Skeletal muscle satellite cell (primary cell): ENCODE measurements at regions not wholly inside any gene's neighbourhood (a gene's known extent, or its start where the extent isn't known, plus 50 kb on each side); places are given as distances from the start of the nearest gene placed in this dataset.
"Not testable (repeated sequence)": the region's sequence is repeated elsewhere in the genome, so short reads cannot be mapped to it uniquely, and the experiment has no call there.

Experiments used
- H3K27me3 ChIP-seq: 2 replicates; pipeline ENCODE4 v1.7.0; 2013; ENCODE audit warnings: low read length; ENCODE audit not compliant: control insufficient read depth, insufficient read depth
- H3K36me3 ChIP-seq: 2 replicates; pipeline ENCODE4 v1.7.0; 2013; ENCODE audit warnings: mild to moderate bottlenecking, control low read depth, low read length; ENCODE audit not compliant: insufficient read depth
- H3K4me1 ChIP-seq: 2 replicates; pipeline ENCODE4 v1.7.0; 2013; ENCODE audit warnings: low read length; ENCODE audit not compliant: control insufficient read depth, insufficient read depth
- H3K4me2 ChIP-seq: 2 replicates; pipeline ENCODE4 v1.7.0; 2013; ENCODE audit warnings: mild to moderate bottlenecking, low read length
- H3K4me3 ChIP-seq: 2 replicates; pipeline ENCODE4 v1.7.0; 2013; ENCODE audit warnings: low read length
- H3K9ac ChIP-seq: 2 replicates; pipeline ENCODE4 v1.7.0; 2013; ENCODE audit warnings: mild to moderate bottlenecking, low read depth, low read length, moderate library complexity
- H3K9me3 ChIP-seq: replicated peaks from 2 replicates; pipeline ENCODE4 v1.7.0; 2013; ENCODE audit warnings: mild to moderate bottlenecking, control low read depth, low read length

- Histone ChIP-seq H3K4me3 (no peak overlapping the region), H3K9me3 (no peaks in the 10 kb centered on the region), H3K27me3 (no peaks in the 10 kb centered on the region), H3K9ac (no peak overlapping the region), H3K4me2 (no peak overlapping the region), H3K4me1 (peaks cover 42% of the 10 kb centered on the region), H3K36me3 (no peaks in the 10 kb centered on the region)
These were observed 161.7 kb upstream of the MAMLD1 start for GRCh38 chrX:150201391-150201790.

- no peaks in the 10 kb centered on the region for H3K27me3 ChIP-seq
- H3K4me1 ChIP-seq: peaks cover 42% of the 10 kb centered on the region
These were observed 161.3 kb upstream of the MAMLD1 start for GRCh38 chrX:150201841-150202240.

GRCh38 chrX:150202641-150203247 is 160.4 kb upstream of the MAMLD1 start:
- Histone ChIP-seq H3K36me3 (no peaks in the 10 kb centered on the region), H3K9me3 (no peaks in the 10 kb centered on the region), H3K9ac (no peak overlapping the region), H3K4me1 (peaks cover 42% of the 10 kb centered on the region), H3K4me2 (no peak overlapping the region), H3K4me3 (no peak overlapping the region), H3K27me3 (no peaks in the 10 kb centered on the region)

More at GRCh38 chrX:150201841-150202240, 161.3 kb upstream of the MAMLD1 start:
- no peak overlapping the region for H3K4me2 ChIP-seq
- H3K9me3 ChIP-seq: no peaks in the 10 kb centered on the region
- H3K36me3 ChIP-seq: no peaks in the 10 kb centered on the region
- no peak overlapping the region for H3K9ac ChIP-seq
- H3K4me3 ChIP-seq: no peak overlapping the region

GRCh38 chrX:150203248-150203645 is 159.9 kb upstream of the MAMLD1 start:
- H3K9me3 ChIP-seq: no peaks in the 10 kb centered on the region
- H3K4me2 ChIP-seq: no peak overlapping the region
- peaks cover 42% of the 10 kb centered on the region for H3K4me1 ChIP-seq
- no peak overlapping the region for H3K9ac ChIP-seq
- H3K4me3 ChIP-seq: no peak overlapping the region
- H3K36me3 ChIP-seq: no peaks in the 10 kb centered on the region
- no peaks in the 10 kb centered on the region for H3K27me3 ChIP-seq

GRCh38 chrX:150205011-150205410 is 158.1 kb upstream of the MAMLD1 start:
- no peaks in the 10 kb centered on the region for H3K36me3 ChIP-seq
- H3K4me3 ChIP-seq: no peak overlapping the region
- no peaks in the 10 kb centered on the region for H3K9me3 ChIP-seq
- peak overlapping the region; percentile 2 for H3K4me2 ChIP-seq
- no peak overlapping the region for H3K9ac ChIP-seq
- H3K27me3 ChIP-seq: no peaks in the 10 kb centered on the region
- H3K4me1 ChIP-seq: peaks cover 25% of the 10 kb centered on the region

- H3K27me3 ChIP-seq: no peaks in the 10 kb centered on the region
- H3K36me3 ChIP-seq: no peaks in the 10 kb centered on the region
- no peak overlapping the region for H3K4me2 ChIP-seq
- peaks cover 17% of the 10 kb centered on the region for H3K4me1 ChIP-seq
- H3K9ac ChIP-seq: no peak overlapping the region
- no peak overlapping the region for H3K4me3 ChIP-seq
- H3K9me3 ChIP-seq: no peaks in the 10 kb centered on the region
These were observed 155.4 kb upstream of the MAMLD1 start for GRCh38 chrX:150207733-150208132.

GRCh38 chrX:150211988-150212387 is 151.1 kb upstream of the MAMLD1 start:
- no peak overlapping the region for H3K9ac ChIP-seq
- peaks cover 7% of the 10 kb centered on the region for H3K4me1 ChIP-seq
- H3K4me3 ChIP-seq: no peak overlapping the region
- H3K36me3 ChIP-seq: no peaks in the 10 kb centered on the region
- no peaks in the 10 kb centered on the region for H3K27me3 ChIP-seq
- H3K9me3 ChIP-seq: no peaks in the 10 kb centered on the region
- no peak overlapping the region for H3K4me2 ChIP-seq

GRCh38 chrX:150212672-150213480 is 150.2 kb upstream of the MAMLD1 start:
- Histone ChIP-seq H3K27me3 (no peaks in the 10 kb centered on the region), H3K9me3 (no peaks in the 10 kb centered on the region), H3K36me3 (no peaks in the 10 kb centered on the region), H3K4me1 (peaks cover 7% of the 10 kb centered on the region), H3K4me2 (no peak overlapping the region), H3K4me3 (no peak overlapping the region), H3K9ac (no peak overlapping the region)

- H3K36me3 ChIP-seq: no peaks in the 10 kb centered on the region
- no peak overlapping the region for H3K4me2 ChIP-seq
- no peaks in the 10 kb centered on the region for H3K9me3 ChIP-seq
- H3K9ac ChIP-seq: no peak overlapping the region
- H3K4me1 ChIP-seq: peaks cover 7% of the 10 kb centered on the region
- H3K27me3 ChIP-seq: no peaks in the 10 kb centered on the region
- no peak overlapping the region for H3K4me3 ChIP-seq
These were observed 149.6 kb upstream of the MAMLD1 start for GRCh38 chrX:150213481-150214030.

- H3K36me3 ChIP-seq, H3K27me3 ChIP-seq, H3K4me3 ChIP-seq, H3K9me3 ChIP-seq, H3K9ac ChIP-seq, H3K4me2 ChIP-seq: not testable (repeated sequence)
- peaks cover 16% of the 10 kb centered on the region for H3K4me1 ChIP-seq
These were observed 147.1 kb upstream of the MAMLD1 start for GRCh38 chrX:150216000-150216399.

- no peaks in the 10 kb centered on the region for H3K27me3 ChIP-seq
- no peak overlapping the region for H3K9ac ChIP-seq
- H3K9me3 ChIP-seq: no peaks in the 10 kb centered on the region
- H3K36me3 ChIP-seq: no peaks in the 10 kb centered on the region
- no peak overlapping the region for H3K4me2 ChIP-seq
- no peak overlapping the region for H3K4me3 ChIP-seq
- peaks cover 16% of the 10 kb centered on the region for H3K4me1 ChIP-seq
These were observed 146.4 kb upstream of the MAMLD1 start for GRCh38 chrX:150216716-150217115.
